Astrocyte of the cerebellum (primary cell): ENCODE measurements at regions not wholly inside any gene's neighbourhood (a gene's known extent, or its start where the extent isn't known, plus 50 kb on each side); places are given as distances from the start of the nearest gene placed in this dataset.

Experiments
- DNase-seq: peaks from one replicate; pipeline ENCODE4 v3.0.0-alpha.2; 2011; ENCODE audit warnings: low read depth
- H3K4me3 ChIP-seq: 2 replicates; pipeline ENCODE4 v1.5.1; 2011; ENCODE audit warnings: mild to moderate bottlenecking, low read depth, low read length, moderate library complexity
- in situ Hi-C: cut with HindIII; loops from 2 replicates; pipeline ENCODE4 v1.10.0; 2017; ENCODE audit warnings: low sequenced_read_pairs
- TF ChIP-seq, protein P1 (sequence below): IDR thresholded peaks from 2 replicates; pipeline ENCODE4 v1.5.1; 2012; ENCODE audit warnings: low read length, low read depth, moderate library complexity, mild to moderate bottlenecking; ENCODE audit errors: missing control alignments

DNA sequence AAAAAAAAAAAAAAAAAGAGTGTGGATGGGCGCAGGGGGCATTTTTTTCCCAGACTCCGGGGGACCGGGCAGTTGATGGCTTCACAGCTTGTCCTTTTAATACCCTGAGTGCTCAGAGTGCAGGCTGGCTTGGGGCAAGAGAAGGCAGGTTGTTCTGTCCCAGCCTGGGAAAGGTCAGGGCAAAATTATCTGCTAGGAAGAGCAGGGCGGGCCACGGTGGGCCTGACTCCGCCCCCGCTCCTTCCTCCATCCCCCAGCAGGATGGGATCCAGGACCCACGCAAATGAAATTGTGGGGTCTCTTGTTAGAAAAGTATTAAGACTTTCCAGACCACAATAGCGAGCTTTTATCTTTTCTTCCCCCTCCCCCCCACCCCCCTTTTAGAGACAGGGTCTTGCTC, 70.7 kb downstream of the PTPRS start:
- H3K4me3 ChIP-seq, result no peak overlapping the region
- no peak for DNase-seq
- in situ Hi-C loops, result no loop called here
- TF ChIP-seq, protein P1, sequence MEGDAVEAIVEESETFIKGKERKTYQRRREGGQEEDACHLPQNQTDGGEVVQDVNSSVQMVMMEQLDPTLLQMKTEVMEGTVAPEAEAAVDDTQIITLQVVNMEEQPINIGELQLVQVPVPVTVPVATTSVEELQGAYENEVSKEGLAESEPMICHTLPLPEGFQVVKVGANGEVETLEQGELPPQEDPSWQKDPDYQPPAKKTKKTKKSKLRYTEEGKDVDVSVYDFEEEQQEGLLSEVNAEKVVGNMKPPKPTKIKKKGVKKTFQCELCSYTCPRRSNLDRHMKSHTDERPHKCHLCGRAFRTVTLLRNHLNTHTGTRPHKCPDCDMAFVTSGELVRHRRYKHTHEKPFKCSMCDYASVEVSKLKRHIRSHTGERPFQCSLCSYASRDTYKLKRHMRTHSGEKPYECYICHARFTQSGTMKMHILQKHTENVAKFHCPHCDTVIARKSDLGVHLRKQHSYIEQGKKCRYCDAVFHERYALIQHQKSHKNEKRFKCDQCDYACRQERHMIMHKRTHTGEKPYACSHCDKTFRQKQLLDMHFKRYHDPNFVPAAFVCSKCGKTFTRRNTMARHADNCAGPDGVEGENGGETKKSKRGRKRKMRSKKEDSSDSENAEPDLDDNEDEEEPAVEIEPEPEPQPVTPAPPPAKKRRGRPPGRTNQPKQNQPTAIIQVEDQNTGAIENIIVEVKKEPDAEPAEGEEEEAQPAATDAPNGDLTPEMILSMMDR, result no peak

DNA sequence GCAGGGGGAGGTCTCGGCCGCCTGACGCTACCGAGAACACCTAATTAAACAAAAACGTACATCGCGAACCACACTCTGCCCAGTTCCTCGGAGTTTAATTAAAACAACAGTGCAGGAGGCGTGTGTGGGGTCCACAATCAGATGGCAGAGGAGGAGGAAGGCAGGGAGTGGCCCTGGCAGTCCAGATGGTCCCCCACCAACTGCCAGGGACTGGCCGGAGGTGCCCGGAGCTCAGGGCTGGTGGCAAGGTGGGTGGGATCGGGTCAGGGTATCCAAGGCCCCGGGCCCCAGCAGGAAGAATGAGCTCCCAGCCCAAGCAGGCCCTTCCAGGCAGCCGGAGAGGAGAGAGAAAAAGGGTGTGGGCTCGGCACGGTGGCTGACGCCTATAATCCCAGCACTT, 71.3 kb downstream of the PTPRS start:
- DNase-seq, result no peak
- TF ChIP-seq, protein P1, result no peak
- no peak overlapping the region for H3K4me3 ChIP-seq
- in situ Hi-C loops, result no loop called here

DNA sequence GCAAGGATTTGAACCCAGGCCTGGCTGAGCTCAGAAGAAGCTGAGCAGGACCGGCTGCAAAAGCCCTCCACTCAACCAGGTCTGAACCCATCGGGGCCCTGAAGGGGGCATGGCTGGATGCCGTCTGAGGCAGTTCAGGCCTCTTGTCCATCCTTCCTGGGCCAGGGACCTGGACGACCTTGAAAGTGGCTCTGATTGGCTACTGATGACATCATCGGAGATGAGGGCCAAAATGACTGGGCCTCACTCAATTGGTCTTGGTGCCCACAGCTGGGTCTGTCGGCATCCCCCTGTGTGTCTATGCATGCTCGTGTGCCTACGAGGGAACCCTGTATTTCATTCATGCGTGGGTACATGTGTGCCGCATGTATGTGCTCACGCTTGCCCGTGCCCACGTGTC, 71.8 kb downstream of the PTPRS start:
- no peak overlapping the region for H3K4me3 ChIP-seq
- TF ChIP-seq, protein P1, result no peak
- no peak for DNase-seq
- in situ Hi-C loops, result no loop called here

- H3K4me3 ChIP-seq, result no peak overlapping the region
- no peak for DNase-seq
- TF ChIP-seq, protein P1, result no peak
- in situ Hi-C loops, result no loop called here
Measured at GRCh38 chr19:5265260-5265659, 75.4 kb downstream of the PTPRS start.

DNA sequence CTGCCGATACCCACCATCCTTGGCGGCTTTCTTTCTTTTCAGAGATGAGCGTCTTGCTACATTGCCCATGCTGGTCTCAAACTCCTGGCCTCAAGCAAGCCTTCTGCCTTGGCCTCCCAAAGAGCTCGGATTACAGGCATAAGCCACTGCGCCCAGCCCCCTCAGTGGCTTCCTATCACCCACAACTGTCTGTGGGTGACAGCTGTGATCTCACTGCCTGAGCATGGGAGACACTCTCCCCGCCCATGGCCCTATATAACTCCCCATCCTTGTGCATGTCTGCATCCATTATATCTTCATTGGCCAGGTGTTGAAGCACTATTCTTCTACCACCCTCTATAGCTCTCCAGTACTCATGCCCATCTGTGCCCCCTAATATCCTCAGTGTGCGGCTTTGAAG, 76.2 kb downstream of the PTPRS start:
- in situ Hi-C loops, result no loop called here
- TF ChIP-seq, protein P1, result no peak

GRCh38 chr19:5263615-5264014, 77.0 kb downstream of the PTPRS start:
- no peak overlapping the region for H3K4me3 ChIP-seq
- TF ChIP-seq, protein P1, result no peak
- DNase-seq, result no peak
- in situ Hi-C loops, result no loop called here

More for the DNA sequence above, 76.2 kb downstream of the PTPRS start:
- H3K4me3 ChIP-seq, result no peak overlapping the region
- DNase-seq, result no peak

- TF ChIP-seq, protein P1, result no peak
- in situ Hi-C loops, result no loop called here
- DNase-seq, result no peak
Measured at GRCh38 chr19:5262721-5263120, 77.9 kb downstream of the PTPRS start.

More at GRCh38 chr19:5262721-5263120, 77.9 kb downstream of the PTPRS start:
- no peak overlapping the region for H3K4me3 ChIP-seq
